ENCODE measurements at regions not wholly inside any gene's neighbourhood (a gene's known extent, or its start where the extent isn't known, plus 50 kb on each side); places are given as distances from the start of the nearest gene placed in this dataset.

DNA sequence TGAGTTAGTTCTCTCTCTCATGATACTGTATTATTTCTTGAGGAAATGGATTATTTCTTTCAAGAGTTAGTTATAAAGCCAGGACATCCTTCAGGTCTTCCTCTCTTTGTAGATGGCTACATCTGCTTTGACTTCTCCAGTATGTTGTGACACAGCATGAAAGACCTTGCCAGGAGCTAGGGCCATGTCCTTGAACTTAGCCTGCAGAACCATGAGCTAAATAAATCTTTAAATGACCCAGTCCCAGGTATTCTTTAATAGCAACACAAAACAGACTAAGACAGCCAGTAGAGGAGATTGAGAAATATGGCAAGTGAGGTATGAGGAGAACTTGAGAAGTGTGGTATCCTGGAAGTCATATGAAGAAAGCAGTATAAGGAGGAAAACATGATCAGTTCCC, 214.9 kb upstream of the PPP1R3A start:
- Histone ChIP-seq H3F3A (ENCODE audit: insufficient read depth, low read length) (no peaks in the 10 kb centered on the region), H3K4me1 (ENCODE audit: insufficient read depth, low read length, severe bottlenecking) (no peaks in the 10 kb centered on the region), H3K27me3 (ENCODE audit: insufficient read depth, low read length) (no peaks in the 10 kb centered on the region), H3K4me3 (ENCODE audit: low read depth, low read length, poor library complexity, severe bottlenecking) (no peak overlapping the region), H3K9me2 (ENCODE audit: low read depth, low read length) (no peaks in the 10 kb centered on the region), H3K4me2 (ENCODE audit: low read length) (no peak overlapping the region), H2AFZ (ENCODE audit: low read length) (no peak overlapping the region), H3K79me2 (ENCODE audit: insufficient read depth, low read length) (no peaks in the 10 kb centered on the region), H3K9me3 (ENCODE audit: low read length) (no peaks in the 10 kb centered on the region), H3K36me3 (ENCODE audit: insufficient read depth, low read length) (no peaks in the 10 kb centered on the region), H4K20me1 (ENCODE audit: insufficient read depth, low read length) (no peaks in the 10 kb centered on the region), H3K27ac (ENCODE audit: low read depth, low read length, poor library complexity, severe bottlenecking) (no peak overlapping the region), H3K9ac (ENCODE audit: low read length) (no peak overlapping the region)
- TF ChIP-seq EZH2 (IDR thresholded peaks at IDR 0.05; ENCODE audit: borderline replicate concordance, low read length) = no peak
- TF ChIP-seq, protein P1, sequence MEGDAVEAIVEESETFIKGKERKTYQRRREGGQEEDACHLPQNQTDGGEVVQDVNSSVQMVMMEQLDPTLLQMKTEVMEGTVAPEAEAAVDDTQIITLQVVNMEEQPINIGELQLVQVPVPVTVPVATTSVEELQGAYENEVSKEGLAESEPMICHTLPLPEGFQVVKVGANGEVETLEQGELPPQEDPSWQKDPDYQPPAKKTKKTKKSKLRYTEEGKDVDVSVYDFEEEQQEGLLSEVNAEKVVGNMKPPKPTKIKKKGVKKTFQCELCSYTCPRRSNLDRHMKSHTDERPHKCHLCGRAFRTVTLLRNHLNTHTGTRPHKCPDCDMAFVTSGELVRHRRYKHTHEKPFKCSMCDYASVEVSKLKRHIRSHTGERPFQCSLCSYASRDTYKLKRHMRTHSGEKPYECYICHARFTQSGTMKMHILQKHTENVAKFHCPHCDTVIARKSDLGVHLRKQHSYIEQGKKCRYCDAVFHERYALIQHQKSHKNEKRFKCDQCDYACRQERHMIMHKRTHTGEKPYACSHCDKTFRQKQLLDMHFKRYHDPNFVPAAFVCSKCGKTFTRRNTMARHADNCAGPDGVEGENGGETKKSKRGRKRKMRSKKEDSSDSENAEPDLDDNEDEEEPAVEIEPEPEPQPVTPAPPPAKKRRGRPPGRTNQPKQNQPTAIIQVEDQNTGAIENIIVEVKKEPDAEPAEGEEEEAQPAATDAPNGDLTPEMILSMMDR (IDR thresholded peaks at IDR 0.05; ENCODE audit: low read length) = no peak

- H3K27ac ChIP-seq (ENCODE audit: low read depth, low read length, poor library complexity, severe bottlenecking) = no peak overlapping the region
- no peaks in the 10 kb centered on the region for H3K9me2 ChIP-seq (ENCODE audit: low read depth, low read length)
- H3K27me3 ChIP-seq (ENCODE audit: insufficient read depth, low read length) = no peaks in the 10 kb centered on the region
- H3K4me3 ChIP-seq (ENCODE audit: low read depth, low read length, poor library complexity, severe bottlenecking) = no peak overlapping the region
- no peaks in the 10 kb centered on the region for H4K20me1 ChIP-seq (ENCODE audit: insufficient read depth, low read length)
- H3K36me3 ChIP-seq (ENCODE audit: insufficient read depth, low read length) = no peaks in the 10 kb centered on the region
- no peaks in the 10 kb centered on the region for H3K79me2 ChIP-seq (ENCODE audit: insufficient read depth, low read length)
- no peaks in the 10 kb centered on the region for H3K4me1 ChIP-seq (ENCODE audit: insufficient read depth, low read length, severe bottlenecking)
- TF ChIP-seq, protein P1 (IDR thresholded peaks at IDR 0.05; ENCODE audit: low read length) = no peak
- TF ChIP-seq EZH2 (IDR thresholded peaks at IDR 0.05; ENCODE audit: borderline replicate concordance, low read length) = no peak
- no peak overlapping the region for H3K9ac ChIP-seq (ENCODE audit: low read length)
- no peak overlapping the region for H2AFZ ChIP-seq (ENCODE audit: low read length)
- no peaks in the 10 kb centered on the region for H3K9me3 ChIP-seq (ENCODE audit: low read length)
- H3K4me2 ChIP-seq (ENCODE audit: low read length) = no peak overlapping the region
- no peaks in the 10 kb centered on the region for H3F3A ChIP-seq (ENCODE audit: insufficient read depth, low read length)
These were observed 212.1 kb upstream of the PPP1R3A start for GRCh38 chr7:114130866-114131265.

DNA sequence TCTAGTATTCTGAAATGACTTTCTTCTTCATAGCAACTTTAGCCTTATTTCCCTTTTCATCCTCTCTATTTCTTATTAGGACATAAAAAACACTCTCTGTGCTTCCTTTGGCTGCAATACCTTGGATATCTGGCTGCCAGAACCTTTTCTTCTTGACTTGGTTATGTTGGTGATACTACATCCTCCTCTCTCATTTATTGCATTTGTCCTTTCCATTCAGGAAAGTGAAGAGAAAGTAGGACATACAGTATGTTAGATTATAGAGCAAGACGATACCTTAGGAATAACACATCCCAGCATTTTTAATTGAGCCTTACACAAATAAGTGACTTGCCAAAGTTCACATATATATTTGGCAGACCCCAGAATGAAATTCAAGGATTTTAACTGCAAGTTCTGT, 210.1 kb upstream of the PPP1R3A start:
- Histone ChIP-seq H3F3A (ENCODE audit: insufficient read depth, low read length) (no peaks in the 10 kb centered on the region), H3K36me3 (ENCODE audit: insufficient read depth, low read length) (no peaks in the 10 kb centered on the region), H3K9me2 (ENCODE audit: low read depth, low read length) (no peaks in the 10 kb centered on the region), H3K27ac (ENCODE audit: low read depth, low read length, poor library complexity, severe bottlenecking) (no peak overlapping the region), H4K20me1 (ENCODE audit: insufficient read depth, low read length) (no peaks in the 10 kb centered on the region), H3K27me3 (ENCODE audit: insufficient read depth, low read length) (no peaks in the 10 kb centered on the region), H3K4me3 (ENCODE audit: low read depth, low read length, poor library complexity, severe bottlenecking) (no peak overlapping the region), H3K9ac (ENCODE audit: low read length) (no peak overlapping the region), H3K79me2 (ENCODE audit: insufficient read depth, low read length) (no peaks in the 10 kb centered on the region), H2AFZ (ENCODE audit: low read length) (no peak overlapping the region), H3K4me2 (ENCODE audit: low read length) (no peak overlapping the region), H3K9me3 (ENCODE audit: low read length) (no peaks in the 10 kb centered on the region), H3K4me1 (ENCODE audit: insufficient read depth, low read length, severe bottlenecking) (no peaks in the 10 kb centered on the region)
- TF ChIP-seq, protein P1 (IDR thresholded peaks at IDR 0.05; ENCODE audit: low read length) = no peak
- TF ChIP-seq EZH2 (IDR thresholded peaks at IDR 0.05; ENCODE audit: borderline replicate concordance, low read length) = no peak
